ENCODE measurements at regions not wholly inside any gene's neighbourhood (a gene's known extent, or its start where the extent isn't known, plus 50 kb on each side); places are given as distances from the start of the nearest gene placed in this dataset.

DNA sequence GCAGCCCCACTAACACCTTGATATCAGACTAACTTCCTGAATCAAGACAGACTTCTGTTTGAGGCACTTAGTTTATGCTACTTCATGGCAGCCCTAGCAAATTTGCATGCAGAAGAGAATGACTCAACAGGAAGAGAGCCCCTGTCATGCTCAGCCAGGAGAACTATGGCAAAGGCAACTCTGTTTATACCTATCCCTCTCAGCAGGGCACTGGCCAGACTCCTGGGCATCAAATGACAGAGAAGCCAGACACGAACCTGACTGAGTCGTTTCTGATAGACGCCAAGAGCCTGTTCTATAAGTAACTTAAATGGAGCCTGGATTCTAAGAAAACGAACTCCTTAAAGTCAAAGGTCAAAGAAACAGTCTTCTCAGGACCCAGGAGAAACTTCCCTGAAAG lies 50.9 kb upstream of the UNC5B start:
- Mint-ChIP-seq H3K36me3 (ENCODE audit: low read depth) (no peaks in the 10 kb centered on the region), H3K27ac (no peak overlapping the region), H3K27me3 (ENCODE audit: low read depth) (peaks cover 6% of the 10 kb centered on the region), H3K4me3 (no peak overlapping the region), H3K4me1 (peaks cover 5% of the 10 kb centered on the region), H3K9me3 (peaks cover 3% of the 10 kb centered on the region)
- TF ChIP-seq, protein P1, sequence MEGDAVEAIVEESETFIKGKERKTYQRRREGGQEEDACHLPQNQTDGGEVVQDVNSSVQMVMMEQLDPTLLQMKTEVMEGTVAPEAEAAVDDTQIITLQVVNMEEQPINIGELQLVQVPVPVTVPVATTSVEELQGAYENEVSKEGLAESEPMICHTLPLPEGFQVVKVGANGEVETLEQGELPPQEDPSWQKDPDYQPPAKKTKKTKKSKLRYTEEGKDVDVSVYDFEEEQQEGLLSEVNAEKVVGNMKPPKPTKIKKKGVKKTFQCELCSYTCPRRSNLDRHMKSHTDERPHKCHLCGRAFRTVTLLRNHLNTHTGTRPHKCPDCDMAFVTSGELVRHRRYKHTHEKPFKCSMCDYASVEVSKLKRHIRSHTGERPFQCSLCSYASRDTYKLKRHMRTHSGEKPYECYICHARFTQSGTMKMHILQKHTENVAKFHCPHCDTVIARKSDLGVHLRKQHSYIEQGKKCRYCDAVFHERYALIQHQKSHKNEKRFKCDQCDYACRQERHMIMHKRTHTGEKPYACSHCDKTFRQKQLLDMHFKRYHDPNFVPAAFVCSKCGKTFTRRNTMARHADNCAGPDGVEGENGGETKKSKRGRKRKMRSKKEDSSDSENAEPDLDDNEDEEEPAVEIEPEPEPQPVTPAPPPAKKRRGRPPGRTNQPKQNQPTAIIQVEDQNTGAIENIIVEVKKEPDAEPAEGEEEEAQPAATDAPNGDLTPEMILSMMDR (IDR thresholded peaks at IDR 0.05; ENCODE audit: unreplicated experiment in 3 of 3): no peak
